ENCODE measurements at regions not wholly inside any gene's neighbourhood (a gene's known extent, or its start where the extent isn't known, plus 50 kb on each side); places are given as distances from the start of the nearest gene placed in this dataset.

GRCh38 chr4:26082565-26082964 is 168.5 kb downstream of the SMIM20 start:
- Mint-ChIP-seq H3K9me3 (peaks cover 23% of the 10 kb centered on the region), H3K4me3 (peak overlapping the region; percentile 48), H3K27me3 (ENCODE audit: insufficient read depth) (no peaks in the 10 kb centered on the region), H3K36me3 (ENCODE audit: low read depth) (peaks cover 18% of the 10 kb centered on the region), H3K4me1 (ENCODE audit: low read depth) (peaks cover 79% of the 10 kb centered on the region), H3K27ac (peak overlapping the region; percentile 81)
- DNase-seq (ENCODE audit: low spot score) = no peak
- intact Hi-C loops (cut with micrococcal nuclease) = loop anchor here (1.0 kb wide), 3 partner anchors 8 to 111 kb away; no protein-coding TSS in a partner anchor

GRCh38 chr4:26083987-26084386 is 170.0 kb downstream of the SMIM20 start:
- H3K4me1 Mint-ChIP-seq (ENCODE audit: low read depth) = peaks cover 81% of the 10 kb centered on the region
- no peaks in the 10 kb centered on the region for H3K27me3 Mint-ChIP-seq (ENCODE audit: insufficient read depth)
- H3K9me3 Mint-ChIP-seq = peaks cover 15% of the 10 kb centered on the region
- peaks cover 10% of the 10 kb centered on the region for H3K36me3 Mint-ChIP-seq (ENCODE audit: low read depth)
- intact Hi-C loops (cut with micrococcal nuclease) = no loop called here
- no peak for DNase-seq (ENCODE audit: low spot score)
- H3K27ac Mint-ChIP-seq = peak overlapping the region; percentile 83
- H3K4me3 Mint-ChIP-seq = peak overlapping the region; percentile 20

- Mint-ChIP-seq H3K27me3 (ENCODE audit: insufficient read depth) (no peaks in the 10 kb centered on the region), H3K27ac (peak overlapping the region; percentile 83), H3K4me1 (ENCODE audit: low read depth) (peaks cover 82% of the 10 kb centered on the region), H3K36me3 (ENCODE audit: low read depth) (peaks cover 10% of the 10 kb centered on the region), H3K9me3 (peaks cover 15% of the 10 kb centered on the region), H3K4me3 (peak overlapping the region; percentile 20)
- no peak for DNase-seq (ENCODE audit: low spot score)
- intact Hi-C loops (cut with micrococcal nuclease) = no loop called here
Observed at GRCh38 chr4:26084414-26084813, 170.4 kb downstream of the SMIM20 start.

- DNase-seq (ENCODE audit: low spot score) = no peak
- H3K4me1 Mint-ChIP-seq (ENCODE audit: low read depth) = peaks cover 81% of the 10 kb centered on the region
- H3K9me3 Mint-ChIP-seq = peaks cover 18% of the 10 kb centered on the region
- no peaks in the 10 kb centered on the region for H3K27me3 Mint-ChIP-seq (ENCODE audit: insufficient read depth)
- intact Hi-C loops (cut with micrococcal nuclease) = no loop called here
- H3K27ac Mint-ChIP-seq = peak overlapping the region; percentile 83
- H3K36me3 Mint-ChIP-seq (ENCODE audit: low read depth) = peaks cover 13% of the 10 kb centered on the region
- H3K4me3 Mint-ChIP-seq = no peak overlapping the region
Observed at GRCh38 chr4:26085551-26085950, 171.5 kb downstream of the SMIM20 start.

GRCh38 chr4:26086621-26087441 is 172.8 kb downstream of the SMIM20 start:
- peaks cover 21% of the 10 kb centered on the region for H3K9me3 Mint-ChIP-seq
- intact Hi-C loops (cut with micrococcal nuclease) = no loop called here
- no peaks in the 10 kb centered on the region for H3K27me3 Mint-ChIP-seq (ENCODE audit: insufficient read depth)
- peak overlapping the region; percentile 94 for H3K27ac Mint-ChIP-seq
- DNase-seq (ENCODE audit: low spot score) = no peak
- H3K4me1 Mint-ChIP-seq (ENCODE audit: low read depth) = peaks cover 68% of the 10 kb centered on the region
- H3K36me3 Mint-ChIP-seq (ENCODE audit: low read depth) = peaks cover 18% of the 10 kb centered on the region
- no peak overlapping the region for H3K4me3 Mint-ChIP-seq

- peaks cover 68% of the 10 kb centered on the region for H3K4me1 Mint-ChIP-seq (ENCODE audit: low read depth)
- H3K36me3 Mint-ChIP-seq (ENCODE audit: low read depth) = peaks cover 26% of the 10 kb centered on the region
- peak; percentile 34 for DNase-seq (ENCODE audit: low spot score)
- no peaks in the 10 kb centered on the region for H3K27me3 Mint-ChIP-seq (ENCODE audit: insufficient read depth)
- intact Hi-C loops (cut with micrococcal nuclease) = loop anchor here (1.0 kb wide), 6 partner anchors 12 to 231 kb away; no protein-coding TSS in a partner anchor
- H3K27ac Mint-ChIP-seq = peak overlapping the region; percentile 94
- peaks cover 32% of the 10 kb centered on the region for H3K9me3 Mint-ChIP-seq
- peak overlapping the region; percentile 71 for H3K4me3 Mint-ChIP-seq
Observed at GRCh38 chr4:26088433-26088928, 174.5 kb downstream of the SMIM20 start.

- intact Hi-C loops (cut with micrococcal nuclease) = loop anchor here (1.0 kb wide), 1 partner anchor 17 kb away; no protein-coding TSS in a partner anchor
- Mint-ChIP-seq H3K27ac (peak overlapping the region; percentile 94), H3K27me3 (ENCODE audit: insufficient read depth) (peaks cover 4% of the 10 kb centered on the region), H3K4me3 (no peak overlapping the region), H3K36me3 (ENCODE audit: low read depth) (peaks cover 58% of the 10 kb centered on the region), H3K4me1 (ENCODE audit: low read depth) (peaks cover 62% of the 10 kb centered on the region), H3K9me3 (peaks cover 73% of the 10 kb centered on the region)
- DNase-seq (ENCODE audit: low spot score) = no peak
Observed at GRCh38 chr4:26093551-26093950, 179.5 kb downstream of the SMIM20 start.

- Mint-ChIP-seq H3K27me3 (ENCODE audit: insufficient read depth) (peaks cover 4% of the 10 kb centered on the region), H3K36me3 (ENCODE audit: low read depth) (peaks cover 61% of the 10 kb centered on the region), H3K4me3 (no peak overlapping the region), H3K4me1 (ENCODE audit: low read depth) (peaks cover 60% of the 10 kb centered on the region), H3K9me3 (peaks cover 78% of the 10 kb centered on the region), H3K27ac (peak overlapping the region; percentile 94)
- no peak for DNase-seq (ENCODE audit: low spot score)
- intact Hi-C loops (cut with micrococcal nuclease) = no loop called here
Observed at GRCh38 chr4:26094076-26094475, 180.1 kb downstream of the SMIM20 start.

- H3K9me3 Mint-ChIP-seq = peaks cover 84% of the 10 kb centered on the region
Observed at GRCh38 chr4:26094911-26095310, 180.9 kb downstream of the SMIM20 start.

GRCh38 chr4:26099967-26100366 is 185.9 kb downstream of the SMIM20 start:
- Mint-ChIP-seq H3K4me1 (ENCODE audit: low read depth) (peaks cover 52% of the 10 kb centered on the region), H3K27me3 (ENCODE audit: insufficient read depth) (peaks cover 4% of the 10 kb centered on the region), H3K36me3 (ENCODE audit: low read depth) (peaks cover 48% of the 10 kb centered on the region), H3K4me3 (no peak overlapping the region), H3K9me3 (peaks cover 56% of the 10 kb centered on the region), H3K27ac (peak overlapping the region; percentile 36)
- DNase-seq (ENCODE audit: low spot score) = no peak
- intact Hi-C loops (cut with micrococcal nuclease) = no loop called here

More at GRCh38 chr4:26094911-26095310, 180.9 kb downstream of the SMIM20 start:
- intact Hi-C loops (cut with micrococcal nuclease) = no loop called here
- Mint-ChIP-seq H3K4me1 (ENCODE audit: low read depth) (peaks cover 60% of the 10 kb centered on the region), H3K4me3 (no peak overlapping the region), H3K27me3 (ENCODE audit: insufficient read depth) (peaks cover 4% of the 10 kb centered on the region), H3K27ac (peak overlapping the region; percentile 53), H3K36me3 (ENCODE audit: low read depth) (peaks cover 65% of the 10 kb centered on the region)
- DNase-seq (ENCODE audit: low spot score) = no peak

- Mint-ChIP-seq H3K27ac (no peak overlapping the region), H3K27me3 (ENCODE audit: insufficient read depth) (no peaks in the 10 kb centered on the region), H3K4me3 (no peak overlapping the region), H3K9me3 (peaks cover 58% of the 10 kb centered on the region), H3K4me1 (ENCODE audit: low read depth) (peaks cover 56% of the 10 kb centered on the region), H3K36me3 (ENCODE audit: low read depth) (peaks cover 52% of the 10 kb centered on the region)
- intact Hi-C loops (cut with micrococcal nuclease) = no loop called here
- no peak for DNase-seq (ENCODE audit: low spot score)
Observed at GRCh38 chr4:26101011-26101410, 187.0 kb downstream of the SMIM20 start.

- intact Hi-C loops (cut with micrococcal nuclease) = no loop called here
- no peaks in the 10 kb centered on the region for H3K27me3 Mint-ChIP-seq (ENCODE audit: insufficient read depth)
- peak overlapping the region; percentile 73 for H3K27ac Mint-ChIP-seq
- peaks cover 29% of the 10 kb centered on the region for H3K36me3 Mint-ChIP-seq (ENCODE audit: low read depth)
- H3K9me3 Mint-ChIP-seq = peaks cover 35% of the 10 kb centered on the region
- peaks cover 56% of the 10 kb centered on the region for H3K4me1 Mint-ChIP-seq (ENCODE audit: low read depth)
- DNase-seq (ENCODE audit: low spot score) = no peak
- no peak overlapping the region for H3K4me3 Mint-ChIP-seq
Observed at GRCh38 chr4:26104056-26104685, 190.2 kb downstream of the SMIM20 start.

- Mint-ChIP-seq H3K4me1 (ENCODE audit: low read depth) (peaks cover 46% of the 10 kb centered on the region), H3K9me3 (peaks cover 30% of the 10 kb centered on the region), H3K27ac (no peak overlapping the region), H3K36me3 (ENCODE audit: low read depth) (peaks cover 21% of the 10 kb centered on the region), H3K4me3 (no peak overlapping the region), H3K27me3 (ENCODE audit: insufficient read depth) (no peaks in the 10 kb centered on the region)
- intact Hi-C loops (cut with micrococcal nuclease) = no loop called here
- no peak for DNase-seq (ENCODE audit: low spot score)
Observed at GRCh38 chr4:26105337-26105736, 191.3 kb downstream of the SMIM20 start.
